Activated T-cell treated with anti-CD3 and anti-CD28 coated beads for 1 hour (primary cell): ENCODE measurements at regions not wholly inside any gene's neighbourhood (a gene's known extent, or its start where the extent isn't known, plus 50 kb on each side); places are given as distances from the start of the nearest gene placed in this dataset.

ENCODE experiments used
- DNase-seq: peaks from one replicate; pipeline ENCODE4 v3.0.0-alpha.2; 2020; ENCODE audit warnings: low read depth

- DNase-seq, result no peak
Measured at GRCh38 chr14:97299661-97300060, 502.5 kb downstream of the VRK1 start.

DNA sequence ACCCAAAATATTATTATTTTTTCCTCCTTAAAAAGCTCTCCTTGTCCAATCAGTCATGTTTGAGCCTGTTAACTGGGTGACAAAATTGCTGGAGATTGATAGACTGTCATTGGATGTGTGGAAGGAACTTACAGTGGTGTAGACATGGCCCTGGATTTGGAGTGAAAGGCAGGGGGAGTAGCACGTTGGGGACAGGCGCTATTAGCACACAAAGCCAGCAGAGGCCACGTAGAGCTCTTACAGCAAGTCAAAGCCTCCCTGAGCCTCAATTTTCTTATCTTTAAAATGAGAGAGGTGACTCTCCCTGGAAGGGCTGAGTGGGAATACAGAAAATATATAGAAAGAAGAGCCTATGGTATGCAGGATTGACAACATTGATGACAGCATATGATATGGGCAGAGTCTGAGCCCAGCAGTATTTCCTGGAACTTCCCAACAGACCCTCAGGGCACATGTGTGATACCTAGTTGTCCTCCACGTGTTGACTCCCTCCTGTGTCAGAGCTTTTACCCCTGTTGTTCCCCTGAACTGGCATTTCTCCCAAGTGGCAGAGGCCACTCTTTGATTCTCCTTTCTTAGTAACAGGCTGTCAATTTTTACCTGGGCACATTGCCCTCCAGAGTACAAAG, 504.9 kb downstream of the VRK1 start:
- no peak for DNase-seq

- DNase-seq, result no peak
Measured at GRCh38 chr14:97306133-97306759, 509.1 kb downstream of the VRK1 start.

DNA sequence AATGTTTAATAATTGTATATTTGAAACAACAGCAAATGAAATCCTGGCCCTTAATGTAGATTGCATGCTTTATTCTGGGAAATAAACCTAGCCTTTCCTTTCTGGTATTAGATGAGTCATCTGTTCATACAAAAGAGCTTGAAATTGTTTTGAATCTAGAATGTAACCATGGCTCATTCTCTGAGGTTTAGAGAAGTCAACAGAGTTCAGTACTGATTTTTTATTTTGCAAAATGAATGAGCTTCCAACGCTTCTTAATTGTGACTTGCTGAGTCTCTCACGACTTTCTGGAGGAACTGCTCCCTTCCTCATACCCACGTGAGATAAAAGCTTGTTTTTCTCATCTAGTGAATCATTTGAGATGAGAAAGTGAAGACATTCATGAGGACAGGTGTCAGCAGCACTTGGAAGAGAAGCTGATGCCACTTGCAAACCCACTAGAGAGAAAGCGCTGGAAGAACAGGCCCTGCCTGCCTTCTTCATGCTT, 509.6 kb downstream of the VRK1 start:
- DNase-seq, result no peak

GRCh38 chr14:97311411-97311810, 514.2 kb downstream of the VRK1 start:
- no peak for DNase-seq

- no peak for DNase-seq
Measured at GRCh38 chr14:97312910-97313309, 515.7 kb downstream of the VRK1 start.

DNA sequence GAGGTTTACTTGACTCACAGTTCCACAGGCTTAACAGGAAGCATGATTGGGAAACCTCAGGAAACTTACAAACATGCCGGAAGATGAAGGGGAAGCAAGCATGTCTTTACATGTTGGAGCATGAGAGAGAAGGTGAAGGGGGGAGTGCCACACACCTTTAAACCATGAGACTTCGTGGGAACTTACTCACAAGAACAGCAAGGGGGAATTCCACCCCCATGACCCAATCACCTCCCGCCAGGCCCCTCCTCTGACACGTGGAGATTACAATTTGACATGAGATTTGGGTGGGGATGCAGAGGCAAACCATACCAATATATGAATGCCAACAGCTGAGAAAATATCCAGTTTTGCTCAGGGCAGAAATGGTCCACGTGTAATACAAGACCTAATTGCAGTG, 518.6 kb downstream of the VRK1 start:
- DNase-seq, result no peak

DNA sequence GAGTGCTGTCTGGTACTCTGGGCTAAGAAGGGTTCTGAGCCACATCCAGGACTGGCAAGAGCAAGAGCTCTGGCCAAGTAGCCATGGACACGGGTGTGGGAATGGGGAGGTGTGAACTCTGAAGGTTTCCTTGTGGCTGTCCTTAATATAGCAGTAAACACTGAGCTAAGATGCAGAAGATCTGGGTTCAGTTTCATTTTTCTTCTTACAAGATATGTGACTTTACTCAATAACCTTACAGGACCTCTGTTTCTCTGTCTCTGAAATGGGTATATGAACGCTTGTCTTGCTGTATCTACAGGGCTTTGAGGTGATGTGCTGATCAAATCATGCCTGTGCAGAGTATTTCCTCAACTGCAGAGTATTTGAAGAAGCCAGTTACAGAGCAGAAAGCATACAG, 521.2 kb downstream of the VRK1 start:
- no peak for DNase-seq

DNA sequence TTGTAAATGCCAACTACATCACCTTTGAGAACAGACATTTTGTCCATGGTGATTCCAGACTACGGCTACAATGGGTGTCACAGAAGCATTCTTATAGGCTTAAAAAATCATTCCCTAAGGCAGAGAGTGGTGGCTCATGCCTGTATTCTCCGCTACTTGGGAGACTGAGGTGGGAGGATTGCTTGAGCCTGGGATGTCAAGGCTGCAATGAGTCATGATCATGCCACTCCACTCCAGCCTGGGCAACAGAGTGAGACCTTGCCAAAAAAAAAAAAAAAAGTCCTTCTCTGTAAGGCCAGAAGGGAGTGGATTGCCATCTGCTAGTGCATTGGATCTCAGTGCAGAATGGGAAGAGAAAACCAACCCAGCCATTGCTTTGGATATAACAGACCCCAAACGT, 522.5 kb downstream of the VRK1 start:
- DNase-seq, result no peak

GRCh38 chr14:97328743-97329142, 531.6 kb downstream of the VRK1 start:
- DNase-seq, result no peak

- DNase-seq, result no peak
Measured at GRCh38 chr14:97329701-97330100, 532.5 kb downstream of the VRK1 start.

GRCh38 chr14:97331058-97331457, 533.9 kb downstream of the VRK1 start:
- DNase-seq, result no peak

- no peak for DNase-seq
Measured at GRCh38 chr14:97331526-97331925, 534.3 kb downstream of the VRK1 start.

DNA sequence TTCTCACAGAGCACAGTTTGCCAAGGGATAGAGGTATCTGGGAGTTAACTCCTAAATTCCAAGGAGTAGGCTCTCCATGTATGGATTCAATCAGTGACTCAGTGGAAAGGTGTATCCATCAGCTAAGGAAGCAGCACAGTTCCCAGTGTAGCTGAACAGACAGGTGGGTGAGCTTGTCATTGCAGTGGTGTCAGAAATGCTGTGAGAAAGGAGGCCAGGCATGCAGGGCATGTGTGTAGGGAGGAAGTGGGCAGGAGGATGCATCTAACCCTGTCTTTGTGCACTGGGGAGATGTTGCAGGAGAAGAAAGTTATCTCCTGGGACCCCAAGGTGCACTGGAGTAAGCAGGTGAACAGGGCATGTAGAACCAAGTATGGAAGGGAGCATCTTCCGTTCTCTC, 539.0 kb downstream of the VRK1 start:
- DNase-seq, result no peak

DNA sequence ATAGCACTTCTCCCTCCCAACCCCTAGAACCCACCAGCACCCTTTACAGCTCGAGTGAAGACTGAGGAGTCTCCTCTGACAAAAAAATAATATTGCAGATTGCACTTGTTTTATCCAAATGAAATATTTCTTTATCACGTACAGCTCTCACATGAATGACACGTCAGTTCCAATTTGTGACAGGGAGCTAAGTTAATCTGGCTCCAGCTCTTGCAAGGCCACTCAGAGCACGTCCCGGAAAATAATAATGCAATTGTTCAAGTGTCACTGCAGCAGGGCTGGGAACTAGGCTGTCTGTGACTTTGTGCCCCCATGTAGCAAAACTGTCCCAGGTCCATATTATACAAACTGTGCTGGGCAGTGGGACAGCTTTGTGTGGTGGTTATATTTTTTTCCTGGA, 539.6 kb downstream of the VRK1 start:
- DNase-seq, result no peak

DNA sequence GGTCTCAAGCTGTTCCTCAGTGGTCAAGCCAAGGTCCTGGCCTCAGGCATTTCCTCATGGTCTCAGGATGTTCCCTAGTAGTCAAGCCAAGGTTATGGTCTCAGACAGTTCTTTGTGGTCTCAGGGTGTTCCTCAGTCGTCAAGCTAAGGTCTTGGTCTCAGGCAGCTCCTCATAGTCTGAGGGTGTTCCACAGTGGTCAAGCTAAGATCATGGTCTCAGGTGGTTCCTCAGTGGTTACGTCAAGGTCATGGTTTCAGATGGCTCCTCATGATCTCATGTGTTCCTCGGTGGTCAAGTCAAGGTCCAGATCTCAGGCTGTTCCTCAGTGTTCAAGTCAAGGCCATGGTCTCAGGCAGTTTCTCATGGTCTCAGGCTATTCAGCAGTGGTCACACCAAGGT, 540.1 kb downstream of the VRK1 start:
- no peak for DNase-seq

DNA sequence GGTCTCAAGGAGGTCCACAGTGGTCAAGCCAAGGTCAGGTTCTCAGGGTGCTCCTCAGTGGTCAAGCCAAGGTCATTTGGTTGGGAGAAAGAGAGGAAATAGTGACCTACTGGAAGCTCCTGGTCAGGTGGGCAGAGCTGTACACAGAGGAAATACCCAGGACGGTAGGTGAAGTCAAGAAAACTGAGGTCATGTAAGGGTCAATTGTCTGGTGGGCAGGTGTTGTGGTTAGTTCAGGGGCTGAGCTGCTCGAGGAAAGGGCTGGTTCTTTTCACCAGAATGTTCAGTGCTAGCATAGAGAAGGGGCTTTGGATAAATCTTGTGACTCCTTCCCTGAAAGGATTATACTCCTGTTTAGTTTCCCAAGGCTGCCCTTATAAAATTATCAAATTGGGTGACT, 540.5 kb downstream of the VRK1 start:
- no peak for DNase-seq

GRCh38 chr14:97344666-97345065, 547.5 kb downstream of the VRK1 start:
- DNase-seq, result no peak

GRCh38 chr14:97346675-97347074, 549.5 kb downstream of the VRK1 start:
- no peak for DNase-seq

GRCh38 chr14:97349463-97349862, 552.3 kb downstream of the VRK1 start:
- DNase-seq, result no peak

DNA sequence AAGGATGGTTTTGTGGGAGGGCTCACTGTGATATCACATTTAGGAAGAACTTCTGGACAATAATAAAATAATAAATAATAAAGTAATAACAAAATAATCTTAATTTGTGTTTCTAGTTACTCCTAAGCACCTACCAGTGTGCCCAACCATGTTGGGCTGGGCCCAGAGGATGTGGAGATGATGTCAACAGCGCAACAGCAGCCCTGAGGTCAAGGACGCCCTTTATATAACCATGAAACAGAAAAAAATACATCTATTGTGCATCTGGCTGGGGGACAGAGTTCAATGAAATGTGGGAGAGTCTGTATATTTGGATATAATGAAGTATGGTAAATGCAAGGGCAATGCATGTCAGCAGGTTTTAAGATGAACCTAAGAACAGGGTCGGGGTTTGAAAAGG, 552.8 kb downstream of the VRK1 start:
- DNase-seq, result no peak

DNA sequence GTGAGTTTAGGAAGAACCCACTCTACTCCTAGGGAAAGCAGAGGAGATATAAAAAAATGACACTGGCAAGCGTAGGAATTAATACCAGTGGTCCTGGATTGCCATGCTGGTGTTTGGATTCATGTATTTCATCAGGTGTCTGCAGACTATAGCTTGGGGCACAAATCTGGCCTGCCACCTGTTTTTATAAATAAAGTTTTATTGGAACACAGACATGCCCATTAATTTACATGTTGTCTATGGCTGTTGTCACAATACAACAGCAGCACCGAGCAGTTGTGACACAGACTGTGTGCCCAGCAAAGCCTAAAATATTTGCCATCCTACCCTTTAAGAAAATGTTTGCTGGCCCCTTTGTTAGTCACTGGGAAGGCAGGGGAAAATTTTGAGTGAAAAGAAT, 553.2 kb downstream of the VRK1 start:
- no peak for DNase-seq

GRCh38 chr14:97350894-97351731, 553.9 kb downstream of the VRK1 start:
- DNase-seq, result no peak
